ENCODE measurements at regions not wholly inside any gene's neighbourhood (a gene's known extent, or its start where the extent isn't known, plus 50 kb on each side); places are given as distances from the start of the nearest gene placed in this dataset.

DNA sequence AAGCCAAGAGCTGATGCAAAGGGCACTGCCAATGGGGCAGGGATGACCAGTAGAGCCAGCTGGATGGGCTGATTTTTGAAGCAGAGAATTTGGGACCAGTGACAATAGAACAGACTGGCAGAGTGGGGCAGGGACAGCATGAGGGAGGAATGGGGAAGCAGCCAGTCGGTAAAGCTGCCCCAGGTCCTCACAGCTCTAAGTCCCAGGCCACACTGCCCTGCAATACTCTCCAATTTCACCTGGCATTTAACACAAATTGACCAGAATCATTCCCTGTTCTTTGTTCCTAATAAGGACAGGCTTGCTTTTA is 186.9 kb downstream of the CTTN start (continued):
- TF ChIP-seq PML (IDR thresholded peaks at IDR 0.05; ENCODE audit: low read length): no peak
- TF ChIP-seq, protein P1, sequence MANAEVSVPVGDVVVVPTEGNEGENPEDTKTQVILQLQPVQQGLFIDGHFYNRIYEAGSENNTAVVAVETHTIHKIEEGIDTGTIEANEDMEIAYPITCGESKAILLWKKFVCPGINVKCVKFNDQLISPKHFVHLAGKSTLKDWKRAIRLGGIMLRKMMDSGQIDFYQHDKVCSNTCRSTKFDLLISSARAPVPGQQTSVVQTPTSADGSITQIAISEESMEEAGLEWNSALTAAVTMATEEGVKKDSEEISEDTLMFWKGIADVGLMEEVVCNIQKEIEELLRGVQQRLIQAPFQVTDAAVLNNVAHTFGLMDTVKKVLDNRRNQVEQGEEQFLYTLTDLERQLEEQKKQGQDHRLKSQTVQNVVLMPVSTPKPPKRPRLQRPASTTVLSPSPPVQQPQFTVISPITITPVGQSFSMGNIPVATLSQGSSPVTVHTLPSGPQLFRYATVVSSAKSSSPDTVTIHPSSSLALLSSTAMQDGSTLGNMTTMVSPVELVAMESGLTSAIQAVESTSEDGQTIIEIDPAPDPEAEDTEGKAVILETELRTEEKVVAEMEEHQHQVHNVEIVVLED (CRISPR knock-in tag; IDR thresholded peaks at IDR 0.05): no peak

DNA sequence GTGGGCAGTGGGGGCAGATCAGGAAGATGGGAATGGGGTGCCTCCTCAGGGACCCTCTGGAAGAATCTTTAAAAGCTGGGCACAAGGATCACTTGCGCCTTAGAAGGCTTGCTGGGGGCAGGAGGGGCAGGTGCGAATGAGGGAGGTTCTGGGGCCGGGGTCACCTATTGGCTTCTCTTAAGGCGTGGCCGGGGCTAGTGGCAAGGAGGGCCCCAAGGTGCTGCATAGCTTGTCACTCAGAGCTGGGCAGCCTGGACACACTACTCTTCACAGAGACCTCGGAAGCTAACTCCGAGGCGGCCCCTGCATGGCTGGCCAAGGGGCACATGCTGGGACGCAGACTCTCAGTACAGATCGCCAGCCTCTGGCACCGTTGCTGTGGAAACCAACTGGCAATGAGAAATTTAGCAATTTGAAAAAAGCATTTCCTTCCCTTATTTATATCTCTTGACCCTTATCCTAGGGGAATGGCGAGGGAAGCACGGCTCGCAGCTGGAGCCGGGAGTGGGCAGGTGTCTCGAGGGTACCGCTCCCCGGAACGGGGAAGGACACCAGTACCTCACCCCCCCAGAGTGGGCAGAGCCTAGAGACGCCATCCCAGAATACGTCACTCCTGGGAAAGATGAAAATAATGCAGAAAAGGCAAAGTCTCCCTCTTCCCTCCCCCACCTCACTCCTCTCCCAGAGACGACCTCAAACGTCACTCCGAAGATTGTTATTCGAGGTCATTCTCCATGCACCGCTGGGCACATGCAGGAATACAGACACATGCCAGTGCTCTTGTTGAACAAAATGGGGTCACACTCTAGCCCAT is 188.1 kb downstream of the CTTN start:
- no peak overlapping the region for H3K4me3 ChIP-seq
- BruUV-seq (replicated peaks): no TSS peak
- no peaks in the 10 kb centered on the region for H3K79me2 ChIP-seq (ENCODE audit: control insufficient read depth, insufficient read depth, low read length)
- ATAC-seq (no peak), DNase-seq (ENCODE audit: extremely low read depth in 1 of 4, low spot score in 3 of 4) (no peak), FAIRE-seq (no peak)
- H3K27me3 ChIP-seq (ENCODE audit: control insufficient read depth in 2 of 2, insufficient read depth in 2 of 2, low read length in 2 of 2): peaks cover 2 to 43% of the 10 kb centered on the region in 2 experiments; a peak in 4 of 5 replicates
- H3K27ac ChIP-seq (ENCODE audit: extremely low read depth, low read depth, low read length): no peak overlapping the region
- 3% methylated on average over 17 of the region's 26 CpGs for WGBS (ENCODE audit: insufficient coverage, low coverage, missing lambda C conversion rate)
- H4K20me1 ChIP-seq (replicated peaks; ENCODE audit: control insufficient read depth, insufficient read depth, low read length): peaks cover 4% of the 10 kb centered on the region; the same call in 1 of the 2 replicates
- in situ Hi-C loops (cut with MboI): no loop called here
- CTCF ChIA-PET (ENCODE audit: low intra/inter-chr PET ratio): no interaction called here
- no peaks in the 10 kb centered on the region for H3K4me1 ChIP-seq (replicated peaks in 1 of 2; ENCODE audit: control insufficient read depth in 2 of 2, insufficient read depth in 2 of 2, low read length in 2 of 2)
- H3K9me3 ChIP-seq (replicated peaks; ENCODE audit: control insufficient read depth, insufficient read depth, low read depth, low read length): no peaks in the 10 kb centered on the region
- intact Hi-C loops (cut with micrococcal nuclease): no loop called here
- H3K9me1 ChIP-seq (ENCODE audit: control insufficient read depth, insufficient read depth, low read length): no peaks in the 10 kb centered on the region
- TF ChIP-seq ETV1 (tag; conservative IDR thresholded peaks at IDR 0.05; ENCODE audit: low read depth): no peak
- TF ChIP-seq, protein P2, sequence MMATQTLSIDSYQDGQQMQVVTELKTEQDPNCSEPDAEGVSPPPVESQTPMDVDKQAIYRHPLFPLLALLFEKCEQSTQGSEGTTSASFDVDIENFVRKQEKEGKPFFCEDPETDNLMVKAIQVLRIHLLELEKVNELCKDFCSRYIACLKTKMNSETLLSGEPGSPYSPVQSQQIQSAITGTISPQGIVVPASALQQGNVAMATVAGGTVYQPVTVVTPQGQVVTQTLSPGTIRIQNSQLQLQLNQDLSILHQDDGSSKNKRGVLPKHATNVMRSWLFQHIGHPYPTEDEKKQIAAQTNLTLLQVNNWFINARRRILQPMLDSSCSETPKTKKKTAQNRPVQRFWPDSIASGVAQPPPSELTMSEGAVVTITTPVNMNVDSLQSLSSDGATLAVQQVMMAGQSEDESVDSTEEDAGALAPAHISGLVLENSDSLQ (IDR thresholded peaks at IDR 0.05): no peak
- TF ChIP-seq, protein P3, sequence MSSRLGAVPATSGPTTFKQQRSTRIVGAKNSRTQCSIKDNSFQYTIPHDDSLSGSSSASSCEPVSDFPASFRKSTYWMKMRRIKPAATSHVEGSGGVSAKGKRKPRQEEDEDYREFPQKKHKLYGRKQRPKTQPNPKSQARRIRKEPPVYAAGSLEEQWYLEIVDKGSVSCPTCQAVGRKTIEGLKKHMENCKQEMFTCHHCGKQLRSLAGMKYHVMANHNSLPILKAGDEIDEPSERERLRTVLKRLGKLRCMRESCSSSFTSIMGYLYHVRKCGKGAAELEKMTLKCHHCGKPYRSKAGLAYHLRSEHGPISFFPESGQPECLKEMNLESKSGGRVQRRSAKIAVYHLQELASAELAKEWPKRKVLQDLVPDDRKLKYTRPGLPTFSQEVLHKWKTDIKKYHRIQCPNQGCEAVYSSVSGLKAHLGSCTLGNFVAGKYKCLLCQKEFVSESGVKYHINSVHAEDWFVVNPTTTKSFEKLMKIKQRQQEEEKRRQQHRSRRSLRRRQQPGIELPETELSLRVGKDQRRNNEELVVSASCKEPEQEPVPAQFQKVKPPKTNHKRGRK (tag; IDR thresholded peaks at IDR 0.05): no peak
- TF ChIP-seq NR2C1 (IDR thresholded peaks at IDR 0.05): no peak
- no peak for TF ChIP-seq NR2C1 (tag; IDR thresholded peaks at IDR 0.05)
- TF ChIP-seq ZNF24 (IDR thresholded peaks at IDR 0.05): no peak
- no peak for TF ChIP-seq MEF2A (IDR thresholded peaks at IDR 0.05; ENCODE audit: control insufficient read depth, low read depth, low read length)
- TF ChIP-seq, protein P4, sequence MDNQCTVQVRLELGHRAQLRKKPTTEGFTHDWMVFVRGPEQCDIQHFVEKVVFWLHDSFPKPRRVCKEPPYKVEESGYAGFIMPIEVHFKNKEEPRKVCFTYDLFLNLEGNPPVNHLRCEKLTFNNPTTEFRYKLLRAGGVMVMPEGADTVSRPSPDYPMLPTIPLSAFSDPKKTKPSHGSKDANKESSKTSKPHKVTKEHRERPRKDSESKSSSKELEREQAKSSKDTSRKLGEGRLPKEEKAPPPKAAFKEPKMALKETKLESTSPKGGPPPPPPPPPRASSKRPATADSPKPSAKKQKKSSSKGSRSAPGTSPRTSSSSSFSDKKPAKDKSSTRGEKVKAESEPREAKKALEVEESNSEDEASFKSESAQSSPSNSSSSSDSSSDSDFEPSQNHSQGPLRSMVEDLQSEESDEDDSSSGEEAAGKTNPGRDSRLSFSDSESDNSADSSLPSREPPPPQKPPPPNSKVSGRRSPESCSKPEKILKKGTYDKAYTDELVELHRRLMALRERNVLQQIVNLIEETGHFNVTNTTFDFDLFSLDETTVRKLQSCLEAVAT (IDR thresholded peaks at IDR 0.05): no peak
- no peak for TF ChIP-seq MTA2 (IDR thresholded peaks at IDR 0.05; ENCODE audit: low read depth)
- no peak for TF ChIP-seq CREM (IDR thresholded peaks at IDR 0.05; ENCODE audit: low read depth)
- no peak for TF ChIP-seq ZNF121 (CRISPR knock-in tag; conservative IDR thresholded peaks at IDR 0.05)
- TF ChIP-seq CCAR2 (IDR thresholded peaks at IDR 0.05; ENCODE audit: low read depth, low read length): no peak
- no peak for TF ChIP-seq SP1 (CRISPR knock-in tag; IDR thresholded peaks at IDR 0.05)
- TF ChIP-seq RBM15 (IDR thresholded peaks at IDR 0.05; ENCODE audit: insufficient read depth, low read length): no peak
- TF ChIP-seq, protein P5, sequence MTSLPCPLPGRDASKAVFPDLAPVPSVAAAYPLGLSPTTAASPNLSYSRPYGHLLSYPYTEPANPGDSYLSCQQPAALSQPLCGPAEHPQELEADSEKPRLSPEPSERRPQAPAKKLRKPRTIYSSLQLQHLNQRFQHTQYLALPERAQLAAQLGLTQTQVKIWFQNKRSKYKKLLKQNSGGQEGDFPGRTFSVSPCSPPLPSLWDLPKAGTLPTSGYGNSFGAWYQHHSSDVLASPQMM (CRISPR knock-in tag; IDR thresholded peaks at IDR 0.05): no peak
- POLR2A ChIA-PET: no interaction called here
- no peak overlapping the region for H3K4me2 ChIP-seq (ENCODE audit: insufficient read depth, low read length)
- H3K9ac ChIP-seq (ENCODE audit: insufficient read depth in 1 of 2, low read depth in 2 of 2, low read length in 2 of 2): no peak overlapping the region
- H2AFZ ChIP-seq (ENCODE audit: low read depth, low read length): no peak overlapping the region
- H3K36me3 ChIP-seq (ENCODE audit: control insufficient read depth, insufficient read depth, low read length): no peaks in the 10 kb centered on the region

All from K562 (cell line).